Chondrocyte (in vitro differentiated cells): ENCODE measurements at regions not wholly inside any gene's neighbourhood (a gene's known extent, or its start where the extent isn't known, plus 50 kb on each side); places are given as distances from the start of the nearest gene placed in this dataset.

ENCODE experiments used
- DNase-seq: peaks from one replicate; pipeline ENCODE4 v3.0.0; 2021; ENCODE audit warnings: mixed read lengths, low spot score
- H3K27ac Mint-ChIP-seq: one replicate; pipeline ENCODE4 v1.8.0; 2021; ENCODE audit warnings: mild to moderate bottlenecking, moderate library complexity, mixed read lengths; ENCODE audit not compliant: unreplicated experiment
- H3K27me3 Mint-ChIP-seq: 2 replicates; pipeline ENCODE4 v1.8.0; 2021; ENCODE audit warnings: low read depth, mixed read lengths
- H3K36me3 Mint-ChIP-seq: 2 replicates; pipeline ENCODE4 v1.8.0; 2021; ENCODE audit warnings: low read depth, mixed read lengths
- H3K4me1 Mint-ChIP-seq: 2 replicates; pipeline ENCODE4 v1.8.0; 2021; ENCODE audit warnings: low read depth, mild to moderate bottlenecking, mixed read lengths
- H3K4me3 Mint-ChIP-seq: one replicate; pipeline ENCODE4 v1.8.0; 2021; ENCODE audit warnings: mild to moderate bottlenecking, moderate library complexity, mixed read lengths; ENCODE audit not compliant: unreplicated experiment
- H3K9me3 Mint-ChIP-seq: 2 replicates; pipeline ENCODE4 v1.8.0; 2021; ENCODE audit warnings: low read depth, mixed read lengths
- TF ChIP-seq, protein P1 (sequence below): fragments of 200-600 bp; sonication (generic); IDR thresholded peaks from 2 replicates; pipeline ENCODE4 v1.5.0; 2021; ENCODE audit warnings: antibody characterized with exemption, mild to moderate bottlenecking, moderate library complexity

DNA sequence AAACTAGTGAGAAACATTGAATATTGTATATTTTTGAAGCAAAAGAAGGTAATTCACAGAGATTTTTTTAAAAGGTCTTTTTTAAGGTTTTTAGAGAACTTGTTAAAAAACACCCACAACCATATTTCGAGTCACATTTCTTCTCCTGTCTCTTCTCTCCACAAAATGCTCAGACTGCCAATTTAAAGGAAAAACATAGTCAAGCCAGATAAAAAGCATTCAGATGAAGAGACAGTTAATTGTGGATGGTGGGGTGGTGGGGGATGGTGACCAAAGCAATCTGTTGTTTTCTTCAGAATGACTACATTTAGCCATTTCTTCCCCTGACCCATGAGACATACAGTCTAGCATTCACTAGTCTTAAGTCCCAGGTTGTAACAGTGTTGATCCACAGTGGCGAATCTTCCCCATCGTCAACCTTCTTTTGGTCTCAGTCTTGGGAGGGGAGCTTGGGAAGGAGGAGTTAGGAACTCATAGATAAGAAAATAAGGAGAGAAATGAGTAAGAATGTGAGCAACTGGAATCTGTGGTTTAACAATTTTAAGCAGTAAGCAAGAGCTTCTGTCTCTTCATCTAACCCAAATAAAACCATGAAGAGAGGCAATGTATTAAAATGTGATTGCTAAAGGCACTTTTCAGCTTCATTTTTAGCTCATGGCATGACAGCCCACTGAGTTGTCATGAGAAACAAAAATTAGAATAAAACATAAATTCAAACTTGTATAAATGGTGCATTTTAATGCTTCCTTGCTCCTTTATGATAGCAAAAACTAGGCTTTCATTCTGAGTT is 413.7 kb upstream of the FSHR start:
- H3K4me1 Mint-ChIP-seq: no peaks in the 10 kb centered on the region
- no peak for DNase-seq
- no peak overlapping the region for H3K27ac Mint-ChIP-seq
- H3K4me3 Mint-ChIP-seq: no peak overlapping the region
- no peaks in the 10 kb centered on the region for H3K36me3 Mint-ChIP-seq
- TF ChIP-seq, protein P1, sequence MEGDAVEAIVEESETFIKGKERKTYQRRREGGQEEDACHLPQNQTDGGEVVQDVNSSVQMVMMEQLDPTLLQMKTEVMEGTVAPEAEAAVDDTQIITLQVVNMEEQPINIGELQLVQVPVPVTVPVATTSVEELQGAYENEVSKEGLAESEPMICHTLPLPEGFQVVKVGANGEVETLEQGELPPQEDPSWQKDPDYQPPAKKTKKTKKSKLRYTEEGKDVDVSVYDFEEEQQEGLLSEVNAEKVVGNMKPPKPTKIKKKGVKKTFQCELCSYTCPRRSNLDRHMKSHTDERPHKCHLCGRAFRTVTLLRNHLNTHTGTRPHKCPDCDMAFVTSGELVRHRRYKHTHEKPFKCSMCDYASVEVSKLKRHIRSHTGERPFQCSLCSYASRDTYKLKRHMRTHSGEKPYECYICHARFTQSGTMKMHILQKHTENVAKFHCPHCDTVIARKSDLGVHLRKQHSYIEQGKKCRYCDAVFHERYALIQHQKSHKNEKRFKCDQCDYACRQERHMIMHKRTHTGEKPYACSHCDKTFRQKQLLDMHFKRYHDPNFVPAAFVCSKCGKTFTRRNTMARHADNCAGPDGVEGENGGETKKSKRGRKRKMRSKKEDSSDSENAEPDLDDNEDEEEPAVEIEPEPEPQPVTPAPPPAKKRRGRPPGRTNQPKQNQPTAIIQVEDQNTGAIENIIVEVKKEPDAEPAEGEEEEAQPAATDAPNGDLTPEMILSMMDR: no peak
- no peaks in the 10 kb centered on the region for H3K27me3 Mint-ChIP-seq
- H3K9me3 Mint-ChIP-seq: no peaks in the 10 kb centered on the region

DNA sequence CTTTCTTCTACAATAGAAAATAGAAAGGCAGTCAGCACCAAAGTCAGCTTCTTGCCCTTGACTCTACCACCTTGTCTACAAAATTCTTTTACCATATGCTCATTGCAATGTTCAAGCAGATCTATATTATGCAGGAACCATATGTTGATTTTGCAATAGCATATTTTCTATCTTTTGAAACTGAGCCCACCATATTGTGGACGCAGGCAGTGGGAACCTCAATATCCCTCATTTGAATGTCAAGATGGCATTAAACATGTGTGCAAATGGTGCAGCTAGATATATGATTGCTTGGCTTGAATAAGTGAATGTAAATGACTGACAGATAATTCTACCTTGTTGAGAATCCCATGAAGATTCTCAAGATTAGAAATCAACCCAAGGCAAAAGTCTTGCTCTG is 412.7 kb upstream of the FSHR start:
- Mint-ChIP-seq H3K4me3 (no peak overlapping the region), H3K4me1 (no peaks in the 10 kb centered on the region), H3K27me3 (peaks cover 2% of the 10 kb centered on the region), H3K9me3 (no peaks in the 10 kb centered on the region), H3K36me3 (no peaks in the 10 kb centered on the region), H3K27ac (no peak overlapping the region)
- no peak for DNase-seq
- TF ChIP-seq, protein P1: no peak

DNA sequence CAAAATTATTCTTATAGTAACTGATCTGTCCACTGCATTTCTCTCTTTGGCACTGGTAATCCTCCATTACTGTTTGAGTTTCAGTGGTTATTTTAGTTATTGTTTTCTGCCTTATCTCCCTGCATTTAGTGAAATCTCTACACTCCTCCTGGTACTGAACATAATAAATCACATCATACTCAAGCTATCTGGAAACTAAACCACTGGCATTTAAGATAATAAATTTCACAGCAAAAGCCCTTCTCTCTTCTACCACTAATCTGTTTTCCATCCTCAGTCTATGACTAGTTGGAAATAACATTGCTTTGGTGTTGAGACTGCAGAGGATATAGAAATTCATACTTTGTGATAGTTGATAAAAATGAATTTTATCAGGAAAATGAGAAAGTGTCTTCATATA is 399.3 kb upstream of the FSHR start:
- H3K27me3 Mint-ChIP-seq: peaks cover 2% of the 10 kb centered on the region
- TF ChIP-seq, protein P1: no peak
- H3K4me1 Mint-ChIP-seq: no peaks in the 10 kb centered on the region
- no peak overlapping the region for H3K4me3 Mint-ChIP-seq
- DNase-seq: no peak
- no peaks in the 10 kb centered on the region for H3K9me3 Mint-ChIP-seq
- no peak overlapping the region for H3K27ac Mint-ChIP-seq
- H3K36me3 Mint-ChIP-seq: no peaks in the 10 kb centered on the region

DNA sequence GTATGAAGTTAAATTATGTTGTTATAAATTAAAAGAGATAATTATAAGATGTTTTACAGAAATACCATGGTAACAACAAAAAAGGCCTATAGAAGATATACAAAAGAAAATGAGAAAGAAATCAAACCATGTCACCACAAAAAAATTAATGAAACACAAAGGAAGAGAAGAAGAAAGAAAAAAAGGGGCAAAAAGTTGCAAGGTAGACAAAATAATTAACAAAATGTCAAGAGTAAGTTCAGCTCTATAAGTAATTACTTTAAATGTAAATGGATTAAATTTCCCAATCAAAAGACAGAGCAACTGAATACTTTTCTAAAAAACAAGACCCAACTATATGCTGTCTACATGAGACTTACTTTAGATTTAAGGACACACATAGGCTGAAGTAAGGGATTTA is 378.4 kb upstream of the FSHR start:
- H3K9me3 Mint-ChIP-seq: peaks cover 51% of the 10 kb centered on the region
- TF ChIP-seq, protein P1: no peak
- H3K36me3 Mint-ChIP-seq: no peaks in the 10 kb centered on the region

DNA sequence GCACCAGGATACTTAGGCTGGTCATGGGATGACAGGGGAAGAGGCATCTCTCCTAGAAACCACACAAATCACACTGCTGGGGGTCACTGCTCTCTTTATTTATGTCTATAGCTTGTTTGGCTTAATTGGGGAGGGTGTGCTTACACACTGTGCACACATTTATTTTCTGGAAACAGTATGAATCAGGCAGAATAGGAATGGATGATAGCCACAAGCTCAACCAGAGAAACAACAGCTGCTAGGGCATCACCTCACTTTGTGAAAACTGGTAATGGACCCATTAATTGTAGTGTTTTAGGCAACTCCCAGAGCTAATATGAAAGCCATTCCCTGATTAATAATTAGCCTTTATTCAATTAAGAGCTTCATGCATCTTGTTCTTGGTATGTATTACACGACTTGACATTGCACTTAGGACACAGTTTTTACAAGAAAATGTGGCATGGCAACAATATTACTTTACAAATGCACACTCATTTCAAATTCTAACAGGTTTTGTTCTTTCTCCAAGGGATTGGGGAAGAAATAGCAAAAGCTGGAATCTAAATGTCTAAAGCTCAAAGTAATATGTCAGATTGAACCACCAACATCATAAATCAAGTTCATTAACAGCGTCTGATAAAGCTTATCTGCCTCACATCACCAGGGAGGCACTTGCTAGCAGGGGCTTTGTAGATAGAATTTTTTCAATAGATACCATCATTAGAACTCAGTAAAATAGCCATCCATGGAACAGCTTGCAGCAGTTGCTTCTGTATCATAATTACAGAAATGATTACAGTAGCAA is 361.9 kb upstream of the FSHR start:
- Mint-ChIP-seq H3K36me3 (no peaks in the 10 kb centered on the region), H3K4me1 (no peaks in the 10 kb centered on the region), H3K9me3 (peaks cover 10% of the 10 kb centered on the region), H3K4me3 (no peak overlapping the region), H3K27me3 (no peaks in the 10 kb centered on the region), H3K27ac (no peak overlapping the region)
- DNase-seq: no peak
- TF ChIP-seq, protein P1: no peak

More for the DNA sequence above, 378.4 kb upstream of the FSHR start:
- DNase-seq: no peak
- Mint-ChIP-seq H3K27ac (no peak overlapping the region), H3K4me3 (no peak overlapping the region), H3K4me1 (no peaks in the 10 kb centered on the region), H3K27me3 (no peaks in the 10 kb centered on the region)
